GM20000 (cell line): ENCODE measurements at regions not wholly inside any gene's neighbourhood (a gene's known extent, or its start where the extent isn't known, plus 50 kb on each side); places are given as distances from the start of the nearest gene placed in this dataset.

Experiments
- DNase-seq: peaks from one replicate; pipeline ENCODE4 v3.0.0; 2012; ENCODE audit warnings: low spot score
- CTCF ChIP-seq: IDR thresholded peaks from 2 replicates; pipeline ENCODE4 v1.5.1; 2012; ENCODE audit warnings: mild to moderate bottlenecking, control low read depth; ENCODE audit errors: extremely low read depth, missing control alignments

DNA sequence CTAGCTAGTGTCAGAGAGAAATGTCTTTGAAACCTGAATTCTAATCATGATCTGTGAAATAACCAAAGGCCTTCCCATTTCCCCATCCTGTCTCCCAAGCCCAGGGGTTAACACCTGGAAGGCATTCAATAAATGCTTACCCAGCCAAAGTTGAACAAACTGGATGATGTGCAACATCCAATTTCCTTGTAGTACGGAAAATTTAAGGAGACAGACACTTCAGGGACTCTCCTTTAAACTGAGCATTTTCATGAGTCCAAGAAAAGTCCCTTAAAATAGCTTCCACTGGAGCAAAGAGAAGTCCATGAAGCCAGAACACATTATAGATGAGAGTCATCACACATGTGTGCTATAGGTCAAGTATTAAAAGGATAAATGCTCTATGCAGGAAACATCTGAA, 271.2 kb downstream of the RAB28 start:
- TF ChIP-seq CTCF = no peak
- no peak for DNase-seq

GRCh38 chr4:13209600-13209999, 274.5 kb downstream of the RAB28 start:
- no peak for TF ChIP-seq CTCF
- no peak for DNase-seq

- DNase-seq = no peak
- TF ChIP-seq CTCF = no peak
Observed at GRCh38 chr4:13208558-13209193, 275.5 kb downstream of the RAB28 start.

- DNase-seq = no peak
- no peak for TF ChIP-seq CTCF
Observed at GRCh38 chr4:13207226-13207625, 276.9 kb downstream of the RAB28 start.

DNA sequence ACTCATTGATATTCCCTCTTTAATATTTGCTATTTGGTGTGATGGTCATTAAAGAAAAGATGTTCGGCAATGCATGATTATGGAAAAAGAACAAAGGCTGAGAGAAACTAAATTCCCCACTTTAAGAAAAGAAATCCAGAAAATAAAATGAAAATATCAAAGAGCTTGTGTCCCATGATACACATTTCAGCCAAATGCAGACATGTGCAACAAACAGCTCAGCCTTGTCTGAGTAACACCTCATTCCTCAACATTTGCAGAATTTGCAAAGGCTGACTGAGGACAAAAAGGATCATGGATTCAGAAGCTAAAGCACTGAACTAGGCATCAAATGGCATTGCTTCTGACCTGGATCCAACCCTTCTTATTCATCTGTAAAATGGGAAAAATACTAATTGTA, 281.0 kb downstream of the RAB28 start:
- no peak for TF ChIP-seq CTCF
- DNase-seq = no peak

DNA sequence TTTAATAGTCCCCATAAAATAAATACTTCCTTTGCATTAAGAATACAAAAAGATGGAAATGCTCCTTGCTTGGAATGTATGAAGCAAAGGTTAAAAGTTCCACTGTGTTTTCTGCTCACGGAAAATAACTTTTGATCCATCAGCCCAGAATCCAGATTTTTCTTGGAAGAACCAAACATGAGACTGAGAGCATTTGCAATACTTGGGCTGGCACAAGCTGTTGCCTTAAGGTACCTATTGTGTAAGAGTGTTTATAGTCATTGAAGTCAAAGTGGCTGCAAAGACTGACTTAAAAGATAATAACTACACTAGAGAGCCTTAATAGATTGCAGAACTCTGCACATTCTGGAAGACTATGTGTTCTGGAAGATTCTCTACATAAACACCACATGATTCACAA, 281.4 kb downstream of the RAB28 start:
- no peak for TF ChIP-seq CTCF
- DNase-seq = no peak

- no peak for DNase-seq
- no peak for TF ChIP-seq CTCF
Observed at GRCh38 chr4:13201241-13201640, 282.9 kb downstream of the RAB28 start.

DNA sequence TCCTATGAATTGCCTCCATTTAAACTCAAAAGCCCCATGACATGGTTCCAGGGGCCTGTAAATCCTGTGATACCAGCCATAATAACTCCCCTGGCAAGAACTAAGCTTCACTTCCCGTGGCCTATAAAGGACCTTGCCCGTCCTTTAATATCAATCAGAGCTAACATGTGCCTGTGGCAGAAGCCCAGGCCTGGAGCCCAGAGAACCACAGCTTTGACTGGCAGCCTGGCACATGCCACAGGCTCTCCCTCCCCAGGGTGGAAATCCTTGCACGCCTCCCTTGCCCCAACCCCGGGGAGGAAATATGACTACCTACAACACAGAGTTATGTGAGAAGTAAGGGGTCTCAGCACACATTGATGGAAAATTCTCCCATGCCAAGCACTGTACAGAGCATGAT, 287.4 kb downstream of the RAB28 start:
- no peak for DNase-seq
- no peak for TF ChIP-seq CTCF
